GM18870 (cell line): ENCODE measurements at regions not wholly inside any gene's neighbourhood (a gene's known extent, or its start where the extent isn't known, plus 50 kb on each side); places are given as distances from the start of the nearest gene placed in this dataset.

ENCODE experiments used
- ATAC-seq: cut with Tn5 transposase; IDR thresholded peaks from one replicate; pipeline ENCODE4 v1.9.1; 2021; ENCODE audit warnings: moderate library complexity; ENCODE audit not compliant: unreplicated experiment

GRCh38 chr10:3526727-3527501 is 258.1 kb downstream of the KLF6 start:
- no peak for ATAC-seq

GRCh38 chr10:3525832-3526449 is 259.1 kb downstream of the KLF6 start:
- no peak for ATAC-seq

DNA sequence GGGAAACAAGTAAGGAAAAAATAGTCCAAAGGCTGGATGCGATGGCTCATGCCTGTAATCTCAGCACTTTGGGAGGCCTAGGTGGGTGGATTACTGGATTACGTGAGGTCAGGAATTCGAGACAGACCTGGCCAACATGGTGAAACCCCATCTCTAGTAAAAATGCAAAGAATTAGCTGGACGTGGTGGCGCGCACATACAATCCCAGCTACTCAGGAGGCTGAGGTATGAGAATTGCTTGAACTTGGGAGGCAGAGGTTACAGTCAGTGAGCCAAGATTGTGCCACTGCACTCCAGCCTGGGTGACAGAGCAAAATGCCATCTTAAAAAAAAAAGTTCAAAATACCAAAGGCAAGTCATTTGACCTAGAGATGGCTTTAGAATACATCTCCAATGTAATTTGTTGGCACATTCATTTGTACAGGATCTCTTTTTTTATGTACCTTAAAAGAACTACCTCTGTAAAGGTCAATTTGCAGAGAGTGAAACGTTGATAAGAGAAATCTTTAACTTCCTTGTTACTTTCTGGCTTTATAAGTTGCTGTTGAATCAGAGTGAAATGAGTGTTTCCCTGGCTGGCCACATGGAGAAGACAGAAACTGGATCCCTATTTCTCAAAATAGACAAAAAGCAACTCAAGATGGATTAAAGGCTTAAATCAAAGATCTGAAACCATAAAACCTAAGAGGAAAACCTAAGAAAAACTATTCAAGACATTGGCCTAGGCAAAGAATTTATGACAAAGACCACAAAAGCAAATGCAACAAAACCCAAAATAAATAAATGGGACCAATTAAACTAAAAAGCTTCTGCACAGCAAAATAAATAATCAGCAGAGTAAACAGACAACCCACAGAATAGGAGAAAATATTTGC is 260.7 kb downstream of the KLF6 start:
- ATAC-seq, result no peak

DNA sequence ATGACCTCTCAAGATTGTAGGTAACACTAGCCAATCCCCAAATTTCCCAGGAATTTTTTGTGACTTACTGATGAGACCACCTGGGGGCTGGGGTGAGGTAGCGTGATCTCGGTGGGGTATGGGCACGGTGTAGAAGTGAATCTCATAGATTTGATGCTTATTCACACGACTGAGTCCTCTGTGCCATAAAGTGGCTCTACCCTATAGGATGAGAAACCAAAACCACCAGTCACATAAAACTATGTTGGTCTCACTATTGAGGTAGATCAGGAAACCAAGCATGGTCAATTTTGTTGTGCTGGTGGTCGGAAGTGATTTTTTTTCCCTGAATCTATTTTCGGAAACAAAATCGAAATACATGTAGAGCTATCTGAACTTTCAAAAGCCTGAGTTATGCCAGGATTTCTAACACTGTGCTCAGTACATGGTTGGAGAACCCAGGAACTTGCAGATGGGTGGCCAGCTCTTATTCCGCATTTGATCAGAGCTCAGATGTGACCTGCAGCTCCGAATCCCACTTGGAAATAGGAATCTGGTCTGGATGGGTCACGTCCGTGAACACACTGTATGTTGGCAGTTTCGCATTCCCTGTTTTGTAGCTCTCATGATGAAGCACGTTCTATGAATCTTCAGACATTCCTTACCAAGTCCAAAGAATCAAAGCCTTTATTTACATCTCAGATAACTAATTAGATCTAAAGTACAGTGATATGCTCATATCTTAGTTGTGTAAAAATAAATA is 261.5 kb downstream of the KLF6 start:
- ATAC-seq, result no peak

- ATAC-seq, result no peak
These were observed 268.1 kb downstream of the KLF6 start for GRCh38 chr10:3516923-3517255.

DNA sequence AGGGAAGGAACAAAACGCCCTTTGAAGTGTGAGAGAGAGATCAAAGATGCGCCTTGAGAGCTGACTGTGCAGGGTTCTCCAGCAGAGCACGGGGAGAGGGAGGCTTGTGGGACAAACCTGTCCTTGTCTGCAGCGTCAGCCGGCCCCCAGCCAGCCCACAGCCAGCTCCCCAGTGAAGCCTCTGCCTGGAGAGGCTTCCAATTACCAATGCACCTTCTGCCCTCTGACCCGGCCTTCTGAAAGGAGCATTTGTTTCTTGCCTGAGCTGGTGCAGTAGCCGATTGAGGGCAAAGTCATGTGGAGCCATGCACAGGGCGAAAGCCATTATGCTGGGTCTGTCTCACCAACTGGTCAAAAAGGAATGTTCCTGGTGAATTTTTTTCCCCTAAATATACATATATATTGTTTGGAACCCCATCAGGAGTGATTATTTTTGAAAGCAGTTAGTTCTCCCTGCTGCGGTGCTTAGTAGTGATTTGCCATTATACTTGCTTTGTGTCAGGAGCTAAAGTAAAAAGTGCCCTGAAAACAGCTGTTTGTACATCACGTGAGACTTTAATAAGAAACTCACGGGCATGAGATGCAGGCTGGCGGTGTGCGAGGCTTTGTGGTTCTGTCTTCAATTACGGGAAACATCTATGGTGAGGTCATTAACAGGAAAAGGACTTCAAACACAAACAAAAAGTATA is 268.6 kb downstream of the KLF6 start:
- ATAC-seq, result no peak

DNA sequence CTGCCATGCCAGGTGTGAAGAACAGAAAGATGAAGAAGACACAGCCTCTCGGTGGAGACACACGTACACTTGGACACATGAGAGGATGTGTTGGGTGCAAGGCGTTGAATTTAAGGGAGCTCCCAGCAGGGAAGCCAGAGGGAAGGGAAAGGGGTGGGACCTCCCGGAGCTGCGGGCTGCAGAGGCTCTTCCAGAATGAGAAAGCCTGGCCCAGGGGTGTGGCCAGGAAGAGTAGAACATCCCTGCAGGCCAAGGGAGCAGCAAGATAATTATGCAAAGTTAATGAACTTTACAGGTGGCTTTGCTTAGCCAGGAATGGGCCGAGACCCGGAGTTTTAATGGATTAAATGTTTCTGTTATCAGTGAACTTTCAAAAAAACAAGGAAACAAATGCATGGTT is 270.3 kb downstream of the KLF6 start:
- ATAC-seq, result no peak

GRCh38 chr10:3512263-3512662 is 272.7 kb downstream of the KLF6 start:
- no peak for ATAC-seq

- ATAC-seq, result no peak
These were observed 273.5 kb downstream of the KLF6 start for GRCh38 chr10:3511483-3511882.

GRCh38 chr10:3510741-3511140 is 274.3 kb downstream of the KLF6 start:
- ATAC-seq, result no peak

DNA sequence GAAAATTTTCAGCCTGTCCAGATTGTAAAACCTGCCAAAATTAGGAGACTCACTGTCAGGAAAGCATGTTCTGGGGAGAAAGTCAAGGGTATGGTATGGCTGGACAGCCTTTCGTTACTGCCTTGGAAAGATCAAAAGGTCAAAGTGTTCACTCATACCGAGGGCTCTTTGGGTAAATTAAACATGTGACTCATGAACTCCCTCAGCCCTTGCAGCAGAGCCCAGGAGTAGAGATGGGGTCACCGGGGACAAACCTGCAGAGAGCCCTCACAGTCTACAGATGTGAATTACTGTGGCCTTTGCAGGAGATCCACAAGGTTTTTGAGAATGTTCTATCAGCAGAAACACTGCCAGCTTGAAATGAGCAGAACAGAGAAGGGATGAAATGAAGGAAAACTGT is 275.7 kb downstream of the KLF6 start:
- no peak for ATAC-seq

- ATAC-seq, result no peak
These were observed 281.7 kb downstream of the KLF6 start for GRCh38 chr10:3503299-3503698.

DNA sequence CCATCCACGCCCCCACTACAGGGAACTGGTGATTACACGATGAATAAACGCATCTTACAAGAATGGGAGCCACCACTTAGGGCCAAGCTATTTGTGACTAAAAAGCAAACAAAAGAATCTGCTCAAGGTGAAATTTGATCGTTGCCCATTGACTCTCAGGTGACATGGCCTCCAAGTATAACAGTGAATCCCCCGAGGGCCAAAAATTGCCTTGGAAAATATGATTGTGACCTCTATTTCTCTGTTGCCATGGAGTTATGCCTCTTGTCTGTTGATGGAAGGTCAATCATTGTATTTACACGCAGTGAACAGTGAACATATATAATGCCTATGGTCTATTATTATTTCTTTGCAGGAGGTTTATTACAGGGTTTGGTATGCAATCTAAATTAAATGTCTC is 282.3 kb downstream of the KLF6 start:
- ATAC-seq, result no peak

GRCh38 chr10:3500408-3500856 is 284.6 kb downstream of the KLF6 start:
- ATAC-seq, result no peak

- ATAC-seq, result no peak
These were observed 285.9 kb downstream of the KLF6 start for GRCh38 chr10:3499120-3499519.

DNA sequence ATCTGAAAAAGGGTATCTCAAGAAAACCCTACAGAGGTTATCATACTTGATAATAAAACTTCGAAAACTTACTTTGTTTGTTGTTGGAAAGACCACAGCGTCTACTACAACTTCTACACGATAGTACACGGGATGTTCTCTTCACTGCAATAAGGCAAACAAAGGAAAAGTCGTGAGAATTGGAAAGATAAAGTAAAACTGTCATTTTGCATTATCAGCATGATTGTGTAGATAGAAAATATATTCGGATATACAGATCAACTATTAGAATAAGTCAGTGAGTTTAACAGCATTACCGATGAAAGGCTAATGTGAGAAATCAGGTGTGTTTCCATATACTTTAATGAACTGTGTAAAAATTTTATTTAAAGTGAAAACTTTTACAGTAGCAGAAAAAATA is 287.4 kb downstream of the KLF6 start:
- ATAC-seq, result no peak

DNA sequence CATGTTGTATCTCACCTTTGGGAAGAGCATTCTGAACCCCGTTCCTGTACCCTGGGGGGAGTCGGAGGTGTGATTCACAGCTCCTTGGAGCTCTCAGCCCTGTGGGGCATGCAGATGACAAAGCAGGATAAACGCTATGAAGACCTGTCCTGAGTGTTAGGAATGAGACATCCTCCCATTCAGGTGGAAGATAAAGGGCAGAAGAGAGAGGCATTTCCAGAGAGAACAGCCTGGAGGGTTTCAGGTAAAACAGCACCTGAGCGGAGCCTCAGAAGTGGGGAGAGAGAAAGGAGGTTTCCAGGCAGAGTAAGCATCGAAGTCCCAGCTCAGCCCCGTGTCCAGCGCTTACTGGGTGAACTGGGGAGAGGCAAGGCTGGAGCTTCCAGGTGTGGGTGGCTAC is 288.9 kb downstream of the KLF6 start:
- ATAC-seq, result no peak

DNA sequence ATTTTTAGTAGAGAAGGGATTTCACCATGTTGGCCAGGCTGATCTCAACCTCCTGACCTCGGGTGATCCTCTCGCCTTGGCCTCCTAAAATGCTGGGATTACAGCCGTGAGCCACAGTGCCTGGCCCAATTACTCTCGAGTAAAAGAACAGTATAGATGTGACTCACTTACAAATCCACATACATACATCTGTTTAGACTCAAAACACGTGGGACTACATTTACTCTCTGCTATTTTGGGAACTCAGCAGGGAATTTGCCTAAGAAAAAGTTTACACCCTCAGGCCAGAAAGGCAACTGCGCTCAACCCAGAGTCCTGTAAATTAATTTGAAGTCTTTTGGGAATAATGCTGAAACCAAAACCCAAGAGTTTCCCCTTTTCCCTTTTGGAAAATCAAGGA is 289.7 kb downstream of the KLF6 start:
- no peak for ATAC-seq

DNA sequence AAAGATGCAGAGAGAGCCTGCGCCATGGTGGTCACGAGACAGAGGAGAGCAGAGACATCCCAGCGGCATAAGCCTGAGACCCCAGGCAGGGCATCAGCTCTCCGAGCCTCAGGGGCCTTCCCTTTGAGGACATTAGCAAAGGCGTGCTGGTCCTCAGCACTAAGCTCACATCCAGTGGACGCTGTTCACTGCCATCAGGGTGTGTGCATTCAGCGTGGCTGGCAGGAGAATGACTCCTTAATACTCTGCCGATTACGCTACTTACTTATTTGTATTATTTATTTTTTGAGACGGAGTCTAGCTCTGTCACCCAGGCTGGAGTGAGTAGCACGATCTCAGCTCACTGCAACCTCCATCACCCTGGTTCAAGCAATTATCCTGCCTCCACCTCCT is 290.2 kb downstream of the KLF6 start:
- ATAC-seq, result no peak

DNA sequence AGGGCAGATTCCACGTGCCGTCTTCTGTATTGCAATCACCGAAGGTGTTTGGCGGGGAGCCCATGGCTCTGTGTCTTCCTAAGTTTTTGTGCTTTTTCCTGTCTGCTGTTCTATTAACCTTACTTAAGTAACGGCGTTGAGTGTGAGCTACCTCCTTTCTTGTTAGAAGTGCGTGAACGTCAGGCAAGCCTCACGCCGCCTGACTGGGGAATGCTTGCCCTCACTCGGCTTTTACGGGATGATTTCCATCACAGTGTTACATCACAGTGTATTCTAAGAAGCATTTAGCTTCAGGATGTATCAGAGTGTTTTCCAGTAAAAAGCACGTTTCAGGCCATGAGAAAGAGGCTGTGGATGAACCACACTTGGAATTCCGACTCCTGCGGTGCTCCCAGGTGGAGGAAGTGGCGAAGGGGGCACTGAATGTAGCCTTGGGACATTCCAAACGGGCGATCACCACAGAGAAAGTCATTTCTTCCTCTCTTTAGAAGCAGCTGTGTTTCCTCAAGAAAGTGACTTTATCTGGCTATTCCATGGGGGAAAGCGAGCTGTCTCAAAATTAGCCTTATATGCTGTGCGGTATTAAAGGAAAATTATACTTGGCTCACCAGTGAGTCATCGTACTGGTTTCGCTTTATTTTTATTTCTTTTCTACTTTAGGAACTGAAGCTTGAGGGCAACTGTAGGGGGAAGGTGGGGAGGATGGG is 290.7 kb downstream of the KLF6 start:
- no peak for ATAC-seq
